Common myeloid progenitor, CD34-positive (primary cell): ENCODE measurements at regions not wholly inside any gene's neighbourhood (a gene's known extent, or its start where the extent isn't known, plus 50 kb on each side); places are given as distances from the start of the nearest gene placed in this dataset.

Experiments
- CTCF ChIA-PET: fragments of 350-600 bp; sonication (Branson Sonifier 250); formaldehyde crosslinking; loops from one replicate; lab custom pipeline; 2021; ENCODE audit warnings: antibody characterized with exemption; lab: Charles Lee
- POLR2A ChIA-PET: fragments of 350-600 bp; sonication (Branson Sonifier 250); formaldehyde crosslinking; loops from one replicate; lab custom pipeline; 2021; ENCODE audit warnings: antibody characterized with exemption; lab: Charles Lee
- DNase-seq, 3 donors: peaks; one replicate each; pipeline versions ENCODE4 v3.0.0 to v3.0.0-alpha.2; 2013
- H3K27ac ChIP-seq, 2 experiments: 1 replicate in 1 of 2; 2 replicates in 1 of 2; pipeline ENCODE4 v1.7.0; 2013; ENCODE audit warnings: inconsistent platforms in 2 of 2, low read length in 2 of 2, mild to moderate bottlenecking in 2 of 2, low read depth in 1 of 2, moderate library complexity in 1 of 2; ENCODE audit not compliant: severe bottlenecking in 2 of 2, insufficient read depth in 1 of 2, poor library complexity in 1 of 2
- H3K27me3 ChIP-seq, 5 experiments: replicated peaks in 2 of 5; 1 replicate in 3 of 5; 2 replicates in 2 of 5; pipeline versions ENCODE4 v1.6.1 to v1.7.0; 2013; ENCODE audit warnings: low read length in 4 of 5, mild to moderate bottlenecking in 2 of 5, moderate library complexity in 2 of 5, inconsistent platforms in 1 of 5; ENCODE audit not compliant: insufficient read depth in 5 of 5, control insufficient read depth in 4 of 5
- H3K36me3 ChIP-seq, 4 experiments: 1 replicate in 2 of 4; 2 replicates in 2 of 4; pipeline versions ENCODE4 v1.6.1 to v1.7.0; 2013; ENCODE audit warnings: low read length in 3 of 4, control low read depth in 1 of 4, mild to moderate bottlenecking in 1 of 4; ENCODE audit not compliant: control insufficient read depth in 4 of 4, insufficient read depth in 4 of 4
- H3K4me1 ChIP-seq, 4 experiments: 1 replicate in 3 of 4; 2 replicates in 1 of 4; pipeline versions ENCODE4 v1.6.1 to v1.7.1; 2013; ENCODE audit warnings: low read length in 3 of 4, mild to moderate bottlenecking in 3 of 4, control low read depth in 1 of 4, inconsistent platforms in 1 of 4, moderate library complexity in 1 of 4; ENCODE audit not compliant: control insufficient read depth in 4 of 4, insufficient read depth in 4 of 4; ENCODE audit errors: control extremely low read depth in 1 of 4
- H3K4me3 ChIP-seq, 7 experiments: 1 replicate in 4 of 7; 2 replicates in 3 of 7; pipeline versions ENCODE4 v1.5.1 to v1.7.0; 2013; ENCODE audit warnings: mild to moderate bottlenecking in 7 of 7, low read length in 6 of 7, moderate library complexity in 6 of 7, inconsistent platforms in 2 of 7, low read depth in 2 of 7, control low read depth in 1 of 7; ENCODE audit not compliant: insufficient read depth in 4 of 7, control insufficient read depth in 1 of 7; ENCODE audit errors: extremely low read depth in 1 of 7
- H3K9me3 ChIP-seq, 5 experiments: 1 replicate in 4 of 5; 2 replicates in 1 of 5; pipeline versions ENCODE4 v1.6.1 to v1.7.1; 2013; ENCODE audit warnings: low read length in 4 of 5, mild to moderate bottlenecking in 2 of 5, inconsistent platforms in 1 of 5, low read depth in 1 of 5, moderate library complexity in 1 of 5; ENCODE audit not compliant: control insufficient read depth in 4 of 5, insufficient read depth in 2 of 5; ENCODE audit errors: control extremely low read depth in 1 of 5
- WGBS: methylation state at CpG from one replicate; pipeline ENCODE4 v1.1.5; 2013; ENCODE audit not compliant: insufficient coverage; 5-methylcytosine and 5-hydroxymethylcytosine counted together

GRCh38 chr18:79625195-79625923, 54.2 kb upstream of the CTDP1 start:
- CTCF ChIA-PET = interaction anchor here (0.7 to 2.1 kb wide), 9 partner anchors 10 to 247 kb away, joined by 3 to 6 read pairs (median 4); no protein-coding TSS in a partner anchor
- Histone ChIP-seq H3K9me3 (no peaks in the 10 kb centered on the region), H3K4me3 (peak overlapping the region in 3 of 7 experiments; percentile 1 to 43 (median 19)), H3K27me3 (peaks cover 0 to 2% (median 0%) of the 10 kb centered on the region in 5 experiments), H3K4me1 (peaks cover 15 to 32% (median 29%) of the 10 kb centered on the region in 4 experiments), H3K27ac (no peak overlapping the region), H3K36me3 (no peaks in the 10 kb centered on the region)
- POLR2A ChIA-PET = interaction anchor here (1.2 kb wide), 1 partner anchor 232 kb away, joined by 5 read pairs; no protein-coding TSS in a partner anchor
- DNase-seq = peak; percentile 81 to 95 (median 95)
- 18% methylated on average over 11 of the region's 17 CpGs for WGBS

DNA sequence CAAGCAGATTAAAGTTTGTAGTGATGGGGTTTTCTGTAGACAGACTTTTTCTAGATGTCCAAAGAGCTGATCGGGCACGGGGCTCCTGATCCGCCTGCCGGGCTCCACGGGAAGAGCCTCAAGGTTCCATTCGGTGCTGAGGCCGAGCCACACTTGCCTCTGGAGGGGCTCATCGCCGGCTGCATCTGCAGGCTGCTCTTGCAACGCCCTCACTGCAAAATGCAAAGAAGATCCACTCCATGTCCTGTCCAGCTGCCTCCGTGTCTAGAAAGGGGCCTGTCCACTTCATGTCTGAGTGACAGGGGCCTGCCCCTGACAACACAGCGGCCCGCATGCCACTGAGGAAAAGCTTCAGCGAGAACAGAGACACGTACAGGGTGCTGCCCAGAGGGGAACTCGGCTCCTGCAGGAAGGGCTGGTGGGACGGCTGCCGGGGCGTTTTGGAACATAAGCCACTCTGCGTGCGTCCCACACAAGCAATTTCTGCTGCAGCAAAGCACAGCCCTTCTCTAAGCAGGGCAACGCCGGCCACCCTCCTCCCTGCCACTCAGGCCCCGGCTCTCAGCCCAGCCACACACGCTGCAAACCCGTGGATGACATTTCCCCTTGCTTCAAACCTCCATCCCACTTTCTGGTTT, 53.6 kb upstream of the CTDP1 start:
- no peaks in the 10 kb centered on the region for H3K9me3 ChIP-seq
- 90% methylated on average over 25 of the region's 26 CpGs for WGBS
- ChIA-PET CTCF (interaction anchor here (0.9 to 2.1 kb wide), 7 partner anchors 9 to 247 kb away, joined by 3 to 6 read pairs (median 4); no protein-coding TSS in a partner anchor), POLR2A (interaction anchor here (1.2 kb wide), 1 partner anchor 233 kb away, joined by 5 read pairs; no protein-coding TSS in a partner anchor)
- H3K27ac ChIP-seq = no peak overlapping the region
- H3K4me3 ChIP-seq = peak overlapping the region in 1 of 7 experiments; percentile 1
- peaks cover 15 to 38% (median 36%) of the 10 kb centered on the region in 4 experiments for H3K4me1 ChIP-seq
- H3K36me3 ChIP-seq = no peaks in the 10 kb centered on the region
- no peak for DNase-seq
- peaks cover 0 to 2% (median 0%) of the 10 kb centered on the region in 5 experiments for H3K27me3 ChIP-seq

DNA sequence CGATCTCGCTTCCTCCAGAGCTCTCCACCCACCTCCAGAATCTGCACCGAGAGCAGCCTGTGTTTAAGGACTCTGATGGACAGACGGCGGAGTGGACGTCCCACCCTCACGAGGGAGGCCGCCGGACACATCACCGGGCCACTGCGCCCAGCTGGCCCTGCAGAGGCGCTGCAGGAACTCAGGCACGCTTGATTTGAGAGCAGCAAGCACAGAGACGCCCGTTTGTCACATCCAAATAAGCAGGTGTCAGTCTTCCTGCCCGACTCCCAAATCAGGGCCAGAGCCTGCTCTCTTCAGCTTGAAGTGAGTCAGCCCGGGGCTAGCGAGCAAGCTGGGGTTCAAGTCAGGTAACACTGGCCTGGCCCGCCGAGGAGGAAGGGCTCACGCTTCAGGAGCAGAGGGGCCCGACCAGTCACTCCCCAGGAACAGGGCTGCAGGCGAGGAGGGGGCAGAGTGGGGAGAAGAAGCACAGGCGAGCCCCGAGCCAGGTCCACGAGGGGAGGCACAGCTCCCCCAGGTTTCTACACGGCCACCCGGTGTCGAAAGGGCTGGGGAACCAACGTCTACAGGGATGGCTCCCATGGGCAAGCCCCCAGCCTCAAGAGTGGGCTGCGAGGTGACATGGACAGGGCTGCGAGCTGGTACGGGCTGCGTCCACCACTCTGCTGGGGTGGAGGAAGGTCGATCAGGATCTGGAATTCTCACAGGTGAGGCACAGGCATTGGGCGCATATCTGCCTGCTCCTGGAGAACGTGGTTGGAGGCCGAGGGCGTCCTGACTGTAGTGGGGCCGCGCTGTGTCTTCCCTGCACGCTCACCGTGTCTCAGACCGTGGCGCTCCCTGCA, 52.5 kb upstream of the CTDP1 start:
- ChIA-PET POLR2A (no interaction called here), CTCF (no interaction called here)
- Histone ChIP-seq H3K27ac (no peak overlapping the region), H3K36me3 (no peaks in the 10 kb centered on the region), H3K9me3 (no peaks in the 10 kb centered on the region), H3K27me3 (peaks cover 0 to 2% (median 0%) of the 10 kb centered on the region in 5 experiments), H3K4me3 (no peak overlapping the region), H3K4me1 (peaks cover 15 to 41% (median 38%) of the 10 kb centered on the region in 4 experiments)
- DNase-seq = no peak
- 96% methylated on average over 44 of the region's 45 CpGs for WGBS

DNA sequence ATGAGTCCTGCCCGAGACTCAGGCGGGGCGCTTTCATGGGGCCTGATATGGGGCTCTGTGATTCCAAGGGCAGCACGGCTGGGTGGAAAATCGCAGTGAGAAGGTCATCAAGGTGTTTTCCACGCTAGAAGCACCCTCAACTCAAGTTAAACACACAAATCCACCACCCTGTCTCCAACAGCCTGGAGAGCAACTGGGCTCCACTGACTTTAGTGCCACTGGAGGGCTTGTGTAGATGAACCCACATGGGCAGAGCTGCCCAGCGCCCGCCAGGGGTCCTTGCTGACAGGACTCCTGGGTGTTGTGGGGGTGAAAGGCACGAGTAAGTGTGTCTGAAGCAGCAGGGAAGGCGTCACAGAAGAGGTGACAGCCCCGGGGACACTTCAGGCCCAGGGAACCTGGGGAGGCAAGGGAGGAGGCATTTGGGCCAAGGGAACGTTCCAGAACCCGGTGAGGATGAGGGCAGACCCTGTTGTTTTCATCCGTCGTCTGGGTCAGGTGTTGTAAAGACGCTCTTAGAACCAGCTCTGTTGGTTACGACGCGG, 51.8 kb upstream of the CTDP1 start:
- DNase-seq = no peak
- Histone ChIP-seq H3K27me3 (peaks cover 0 to 2% (median 0%) of the 10 kb centered on the region in 5 experiments), H3K4me3 (no peak overlapping the region), H3K36me3 (no peaks in the 10 kb centered on the region), H3K4me1 (peaks cover 15 to 41% (median 38%) of the 10 kb centered on the region in 4 experiments), H3K27ac (no peak overlapping the region), H3K9me3 (no peaks in the 10 kb centered on the region)
- POLR2A ChIA-PET = no interaction called here
- 92% methylated on average over 16 of the region's 19 CpGs for WGBS
- CTCF ChIA-PET = interaction anchor here (2.1 kb wide), 1 partner anchor 15 kb away, joined by 8 read pairs; no protein-coding TSS in a partner anchor

DNA sequence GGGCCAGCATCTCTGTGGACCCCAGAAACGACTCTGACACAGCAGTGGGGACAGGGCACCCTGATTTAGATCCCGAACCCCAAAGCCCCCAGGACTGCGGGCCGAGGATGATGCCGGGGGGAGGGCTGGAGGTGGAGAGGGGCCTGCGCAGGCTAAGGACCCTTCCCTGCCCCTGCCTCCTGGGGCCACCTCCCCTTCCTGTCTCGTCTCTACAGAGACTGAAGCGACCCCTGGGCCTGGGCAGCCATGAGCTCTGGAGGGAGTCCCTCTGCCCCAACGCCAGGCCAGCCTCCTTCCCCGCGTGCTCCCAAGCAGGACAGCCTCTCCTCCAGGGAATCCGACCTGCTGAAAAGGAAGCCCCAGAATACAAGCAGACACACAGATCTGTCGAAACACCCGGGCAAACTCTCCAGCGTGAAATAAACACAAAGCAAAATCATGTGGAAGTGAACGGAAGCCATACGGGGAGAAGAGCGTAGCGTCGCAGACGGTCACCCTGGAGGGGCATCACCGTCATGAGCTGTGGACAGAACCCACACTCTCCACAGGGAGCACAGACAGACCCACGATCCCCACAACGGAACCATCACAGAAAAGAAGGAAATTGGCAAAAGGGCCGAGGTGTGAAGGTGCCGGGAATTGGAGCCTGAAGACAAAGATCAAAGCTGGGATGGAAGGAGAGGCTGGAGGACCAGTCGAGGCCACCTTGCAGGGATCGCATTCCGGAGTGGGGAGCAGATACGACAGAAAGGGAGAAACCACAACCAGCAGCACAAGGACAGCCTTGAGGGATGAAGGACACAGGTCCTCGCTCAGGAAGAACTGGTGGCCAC, 51.0 kb upstream of the CTDP1 start:
- no peak for DNase-seq
- H3K4me1 ChIP-seq = peaks cover 15 to 38% (median 37%) of the 10 kb centered on the region in 4 experiments
- no peaks in the 10 kb centered on the region for H3K9me3 ChIP-seq
- H3K36me3 ChIP-seq = no peaks in the 10 kb centered on the region
- WGBS = 98% methylated on average over 29 of the region's 31 CpGs
- H3K27ac ChIP-seq = no peak overlapping the region
- H3K4me3 ChIP-seq = no peak overlapping the region
- H3K27me3 ChIP-seq = peaks cover 0 to 2% (median 0%) of the 10 kb centered on the region in 5 experiments
- POLR2A ChIA-PET = no interaction called here
- CTCF ChIA-PET = interaction anchor here (0.7 to 2.1 kb wide), 4 partner anchors 8 to 248 kb away, joined by 3 to 8 read pairs (median 3); no protein-coding TSS in a partner anchor

DNA sequence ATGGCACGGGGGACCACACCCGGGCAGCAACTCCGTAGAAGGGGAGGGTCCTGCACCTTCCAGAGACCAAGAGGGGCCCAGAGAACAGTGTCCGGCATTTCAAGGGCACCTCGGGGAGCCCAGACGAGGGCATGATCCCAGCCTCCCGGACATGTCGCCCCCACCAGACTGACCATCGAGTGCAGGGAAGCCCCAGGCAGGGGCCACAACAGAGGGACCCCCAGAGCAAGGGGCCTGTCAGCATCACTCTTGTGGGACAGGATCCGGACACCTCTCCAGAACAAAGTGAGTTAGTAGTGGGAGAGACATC, 50.4 kb upstream of the CTDP1 start:
- 97% methylated on average over 9 of the region's 10 CpGs for WGBS

More for the DNA sequence above, 50.4 kb upstream of the CTDP1 start:
- Histone ChIP-seq H3K36me3 (no peaks in the 10 kb centered on the region), H3K4me1 (peaks cover 13 to 33% (median 32%) of the 10 kb centered on the region in 4 experiments), H3K27ac (no peak overlapping the region), H3K27me3 (peaks cover 0 to 2% (median 0%) of the 10 kb centered on the region in 5 experiments), H3K9me3 (no peaks in the 10 kb centered on the region), H3K4me3 (no peak overlapping the region)
- POLR2A ChIA-PET = no interaction called here
- CTCF ChIA-PET = interaction anchor here (0.7 to 2.1 kb wide), 4 partner anchors 8 to 248 kb away, joined by 3 to 8 read pairs (median 3); no protein-coding TSS in a partner anchor
- no peak for DNase-seq
